Right lobe of liver (tissue), 4 donors: ENCODE measurements at regions not wholly inside any gene's neighbourhood (a gene's known extent, or its start where the extent isn't known, plus 50 kb on each side); places are given as distances from the start of the nearest gene placed in this dataset.

ENCODE experiments used
- POLR2A ChIP-seq: fragments of 450-650 bp; IDR thresholded peaks from one replicate; pipeline ENCODE4 v1.6.1; 2017; ENCODE audit warnings: antibody characterized with exemption, mild to moderate bottlenecking
- TF ChIP-seq, protein P1 (sequence below), 4 donors: fragments of 200-600 bp in 3 of 4; fragments of 450-650 bp in 1 of 4; IDR thresholded peaks; one replicate each; pipeline versions ENCODE4 v1.5.1 to v1.8.0; 2016 to 2022; ENCODE audit warnings: antibody characterized with exemption in 4 of 4, mild to moderate bottlenecking in 2 of 4
- donor health status: DM: no; HTN: no; CAD: no.
- donor health status: DM: no; HTN: no; CAD: no.
- donor health status: DM: no; HTN: yes; CAD: no.

DNA sequence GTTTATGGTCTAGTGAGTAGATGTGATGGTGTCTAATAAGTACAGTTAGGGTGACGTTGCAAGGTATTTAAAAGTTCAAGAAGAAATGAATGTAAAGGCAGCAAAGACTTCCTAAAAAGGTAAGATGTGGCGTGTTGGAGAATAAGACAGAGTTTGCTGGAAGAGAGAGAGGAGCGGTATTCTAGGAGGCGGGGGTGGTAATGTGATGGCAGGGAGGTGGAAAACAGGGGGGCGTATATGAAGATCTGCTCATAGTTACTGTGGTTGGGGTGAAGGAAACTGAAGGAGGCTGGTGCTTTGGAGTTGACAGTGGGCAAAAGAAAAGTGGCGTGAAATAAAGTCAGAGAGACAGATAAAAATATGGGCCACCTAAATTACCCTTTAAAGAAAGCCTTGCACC lies 164.9 kb upstream of the LRRN1 start:
- no peak for TF ChIP-seq POLR2A
- TF ChIP-seq, protein P1, sequence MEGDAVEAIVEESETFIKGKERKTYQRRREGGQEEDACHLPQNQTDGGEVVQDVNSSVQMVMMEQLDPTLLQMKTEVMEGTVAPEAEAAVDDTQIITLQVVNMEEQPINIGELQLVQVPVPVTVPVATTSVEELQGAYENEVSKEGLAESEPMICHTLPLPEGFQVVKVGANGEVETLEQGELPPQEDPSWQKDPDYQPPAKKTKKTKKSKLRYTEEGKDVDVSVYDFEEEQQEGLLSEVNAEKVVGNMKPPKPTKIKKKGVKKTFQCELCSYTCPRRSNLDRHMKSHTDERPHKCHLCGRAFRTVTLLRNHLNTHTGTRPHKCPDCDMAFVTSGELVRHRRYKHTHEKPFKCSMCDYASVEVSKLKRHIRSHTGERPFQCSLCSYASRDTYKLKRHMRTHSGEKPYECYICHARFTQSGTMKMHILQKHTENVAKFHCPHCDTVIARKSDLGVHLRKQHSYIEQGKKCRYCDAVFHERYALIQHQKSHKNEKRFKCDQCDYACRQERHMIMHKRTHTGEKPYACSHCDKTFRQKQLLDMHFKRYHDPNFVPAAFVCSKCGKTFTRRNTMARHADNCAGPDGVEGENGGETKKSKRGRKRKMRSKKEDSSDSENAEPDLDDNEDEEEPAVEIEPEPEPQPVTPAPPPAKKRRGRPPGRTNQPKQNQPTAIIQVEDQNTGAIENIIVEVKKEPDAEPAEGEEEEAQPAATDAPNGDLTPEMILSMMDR (IDR thresholded peaks at IDR 0.05): no peak
